ENCODE measurements at regions not wholly inside any gene's neighbourhood (a gene's known extent, or its start where the extent isn't known, plus 50 kb on each side); places are given as distances from the start of the nearest gene placed in this dataset.
A peak's percentile ranks its signal among the peaks of the same experiment; 100 is the strongest.

DNA sequence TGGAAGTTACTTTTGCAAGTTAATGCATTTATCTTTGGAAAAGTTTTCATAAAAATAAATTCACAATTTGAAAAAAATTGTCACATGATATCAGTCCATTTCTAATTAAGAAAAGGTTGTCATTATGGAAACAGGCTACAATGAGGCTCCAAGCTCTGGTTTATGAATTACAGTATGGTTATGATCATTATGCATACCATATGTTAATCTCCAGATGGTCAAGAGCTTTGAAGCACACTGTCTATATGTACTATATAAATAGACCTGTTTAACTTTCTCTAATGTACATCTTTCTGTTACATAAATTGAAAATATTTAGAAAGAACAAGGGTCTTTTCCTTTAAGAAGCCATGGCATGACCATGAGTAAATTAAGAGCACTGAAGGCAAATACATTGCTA is 2338.8 kb downstream of the PCDH7 start:
- TF ChIP-seq, protein P1, sequence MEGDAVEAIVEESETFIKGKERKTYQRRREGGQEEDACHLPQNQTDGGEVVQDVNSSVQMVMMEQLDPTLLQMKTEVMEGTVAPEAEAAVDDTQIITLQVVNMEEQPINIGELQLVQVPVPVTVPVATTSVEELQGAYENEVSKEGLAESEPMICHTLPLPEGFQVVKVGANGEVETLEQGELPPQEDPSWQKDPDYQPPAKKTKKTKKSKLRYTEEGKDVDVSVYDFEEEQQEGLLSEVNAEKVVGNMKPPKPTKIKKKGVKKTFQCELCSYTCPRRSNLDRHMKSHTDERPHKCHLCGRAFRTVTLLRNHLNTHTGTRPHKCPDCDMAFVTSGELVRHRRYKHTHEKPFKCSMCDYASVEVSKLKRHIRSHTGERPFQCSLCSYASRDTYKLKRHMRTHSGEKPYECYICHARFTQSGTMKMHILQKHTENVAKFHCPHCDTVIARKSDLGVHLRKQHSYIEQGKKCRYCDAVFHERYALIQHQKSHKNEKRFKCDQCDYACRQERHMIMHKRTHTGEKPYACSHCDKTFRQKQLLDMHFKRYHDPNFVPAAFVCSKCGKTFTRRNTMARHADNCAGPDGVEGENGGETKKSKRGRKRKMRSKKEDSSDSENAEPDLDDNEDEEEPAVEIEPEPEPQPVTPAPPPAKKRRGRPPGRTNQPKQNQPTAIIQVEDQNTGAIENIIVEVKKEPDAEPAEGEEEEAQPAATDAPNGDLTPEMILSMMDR (IDR thresholded peaks at IDR 0.05; ENCODE audit: low read depth, low read length): no peak
- no peak for DNase-seq (ENCODE audit: low read depth in 1 of 2, low spot score in 1 of 2)
- H3K9me3 ChIP-seq (ENCODE audit: low read depth): no peaks in the 10 kb centered on the region
- H3K4me3 ChIP-seq: no peak overlapping the region
- H3K27me3 ChIP-seq: no peaks in the 10 kb centered on the region
- H3K4me1 ChIP-seq (ENCODE audit: low read depth): peaks cover 27% of the 10 kb centered on the region
- no peaks in the 10 kb centered on the region for H3K36me3 ChIP-seq
- H3K27ac ChIP-seq: no peak overlapping the region

GRCh38 chr4:33060674-33061542 is 2340.7 kb downstream of the PCDH7 start:
- DNase-seq (ENCODE audit: low read depth in 1 of 2, low spot score in 1 of 2): peak; percentile 75 to 79
- Histone ChIP-seq H3K4me3 (no peak overlapping the region), H3K27ac (no peak overlapping the region), H3K27me3 (no peaks in the 10 kb centered on the region), H3K9me3 (ENCODE audit: low read depth) (no peaks in the 10 kb centered on the region), H3K36me3 (no peaks in the 10 kb centered on the region), H3K4me1 (ENCODE audit: low read depth) (peaks cover 28% of the 10 kb centered on the region)
- TF ChIP-seq, protein P1 (IDR thresholded peaks at IDR 0.05; ENCODE audit: low read depth, low read length): peak; percentile 90

DNA sequence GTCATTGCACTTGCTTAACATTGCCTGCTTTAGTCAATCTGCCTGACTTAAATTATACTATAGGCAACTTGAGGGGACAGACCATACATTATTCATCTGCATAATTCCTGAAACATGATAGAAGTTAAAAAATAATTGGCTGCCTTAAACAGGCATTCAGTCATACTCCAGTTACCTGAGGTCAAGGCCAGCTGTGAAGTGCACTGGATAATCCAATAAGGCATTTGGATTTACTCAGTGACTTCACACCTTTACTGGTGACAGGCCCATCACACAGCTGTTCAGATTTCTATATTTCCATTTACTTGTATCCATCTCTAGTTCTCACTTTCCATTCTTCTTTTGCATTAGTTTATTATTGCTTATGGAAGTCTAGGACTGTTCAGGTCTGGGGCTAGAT is 2341.6 kb downstream of the PCDH7 start:
- Histone ChIP-seq H3K4me3 (no peak overlapping the region), H3K4me1 (ENCODE audit: low read depth) (peaks cover 28% of the 10 kb centered on the region), H3K36me3 (no peaks in the 10 kb centered on the region), H3K9me3 (ENCODE audit: low read depth) (no peaks in the 10 kb centered on the region), H3K27ac (no peak overlapping the region), H3K27me3 (no peaks in the 10 kb centered on the region)
- DNase-seq (ENCODE audit: low read depth in 1 of 2, low spot score in 1 of 2): peak in 1 of 2 donors; percentile 26
- TF ChIP-seq, protein P1 (IDR thresholded peaks at IDR 0.05; ENCODE audit: low read depth, low read length): no peak

- no peaks in the 10 kb centered on the region for H3K36me3 ChIP-seq
- no peaks in the 10 kb centered on the region for H3K27me3 ChIP-seq
- peaks cover 28% of the 10 kb centered on the region for H3K4me1 ChIP-seq (ENCODE audit: low read depth)
- TF ChIP-seq, protein P1 (IDR thresholded peaks at IDR 0.05; ENCODE audit: low read depth, low read length): no peak
- DNase-seq (ENCODE audit: low read depth in 1 of 2, low spot score in 1 of 2): peak in 1 of 2 donors; percentile 57
- H3K4me3 ChIP-seq: no peak overlapping the region
- H3K9me3 ChIP-seq (ENCODE audit: low read depth): no peaks in the 10 kb centered on the region
- no peak overlapping the region for H3K27ac ChIP-seq
Measured at GRCh38 chr4:33062155-33062806, 2342.1 kb downstream of the PCDH7 start.

GRCh38 chr4:33063241-33063640 is 2343.1 kb downstream of the PCDH7 start:
- Histone ChIP-seq H3K4me3 (no peak overlapping the region), H3K9me3 (ENCODE audit: low read depth) (no peaks in the 10 kb centered on the region), H3K36me3 (no peaks in the 10 kb centered on the region), H3K4me1 (ENCODE audit: low read depth) (peaks cover 28% of the 10 kb centered on the region), H3K27me3 (no peaks in the 10 kb centered on the region), H3K27ac (peak overlapping the region; percentile 10)
- TF ChIP-seq, protein P1 (IDR thresholded peaks at IDR 0.05; ENCODE audit: low read depth, low read length): no peak
- peak; percentile 26 to 89 for DNase-seq (ENCODE audit: low read depth in 1 of 2, low spot score in 1 of 2)
